Testis (tissue), 2 donors: ENCODE measurements at regions not wholly inside any gene's neighbourhood (a gene's known extent, or its start where the extent isn't known, plus 50 kb on each side); places are given as distances from the start of the nearest gene placed in this dataset.

Experiments used
- DNase-seq: peaks from one replicate; pipeline ENCODE4 v3.0.0-alpha.2; 2019
- H3K27ac ChIP-seq, 2 donors: fragments of 200-600 bp; sonication (generic); one replicate each; pipeline ENCODE4 v1.5.1; 2019
- H3K27me3 ChIP-seq: fragments of 200-600 bp; sonication (generic); one replicate; pipeline ENCODE4 v1.5.1; 2019
- H3K36me3 ChIP-seq: fragments of 200-600 bp; sonication (generic); one replicate; pipeline ENCODE4 v1.5.1; 2017; ENCODE audit warnings: low read depth; ENCODE audit errors: missing control alignments
- H3K4me1 ChIP-seq: fragments of 200-600 bp; sonication (generic); one replicate; pipeline ENCODE4 v1.5.1; 2019
- H3K4me3 ChIP-seq, 2 donors: fragments of 200-600 bp; sonication (generic); one replicate each; pipeline ENCODE4 v1.5.1; 2017 to 2019
- H3K9me3 ChIP-seq: fragments of 200-600 bp; sonication (generic); one replicate; pipeline ENCODE4 v1.5.1; 2017
- CTCF ChIP-seq, 3 experiments: fragments of 450-650 bp in 2 of 3; fragments of 200-600 bp in 1 of 3; sonication (generic) in 1 of 3; IDR thresholded peaks; one replicate each; pipeline ENCODE4 v1.5.1; 2016 to 2019; ENCODE audit warnings: antibody characterized with exemption in 3 of 3, mild to moderate bottlenecking in 2 of 3, moderate library complexity in 1 of 3
- POLR2A ChIP-seq: fragments of 450-650 bp; IDR thresholded peaks from one replicate; pipeline ENCODE4 v1.6.1; 2017; ENCODE audit warnings: antibody characterized with exemption, mild to moderate bottlenecking, moderate library complexity
- WGBS, 2 donors: methylation state at CpG; one replicate each; pipeline ENCODE4 v1.1.5; 2018; 5-methylcytosine and 5-hydroxymethylcytosine counted together
- intact Hi-C: fragments of 100-400 bp; cut with DNase I; formaldehyde crosslinking; loops from one replicate; pipeline ENCODE4 v1.15.1; 2023; ENCODE audit warnings: low total_unique reads

- TF ChIP-seq POLR2A (no peak), CTCF (IDR thresholded peaks at IDR 0.05) (no peak)
- H3K4me1 ChIP-seq, result no peaks in the 10 kb centered on the region
- 86 to 88% methylated on average over 3 of the region's 3 CpGs for WGBS, 2 donors
- no peak overlapping the region for H3K27ac ChIP-seq
- no peaks in the 10 kb centered on the region for H3K36me3 ChIP-seq
- no peaks in the 10 kb centered on the region for H3K27me3 ChIP-seq
- no peaks in the 10 kb centered on the region for H3K9me3 ChIP-seq
- no peak overlapping the region for H3K4me3 ChIP-seq
- DNase-seq, result no peak
- intact Hi-C loops, result no loop called here
Measured at GRCh38 chr2:57199663-57200062, 846.9 kb upstream of the VRK2 start.

- intact Hi-C loops, result no loop called here
Measured at GRCh38 chr2:57204364-57204763, 842.2 kb upstream of the VRK2 start.

GRCh38 chr2:57205241-57205640, 841.4 kb upstream of the VRK2 start:
- H3K36me3 ChIP-seq, result no peaks in the 10 kb centered on the region
- H3K9me3 ChIP-seq, result no peaks in the 10 kb centered on the region
- WGBS, 2 donors, result 84 to 96% methylated on average over 2 of the region's 2 CpGs
- no peak overlapping the region for H3K27ac ChIP-seq
- no peak for DNase-seq
- no peak overlapping the region for H3K4me3 ChIP-seq
- no peaks in the 10 kb centered on the region for H3K4me1 ChIP-seq
- intact Hi-C loops, result no loop called here
- H3K27me3 ChIP-seq, result no peaks in the 10 kb centered on the region
- TF ChIP-seq CTCF (IDR thresholded peaks at IDR 0.05) (no peak), POLR2A (no peak)

More at GRCh38 chr2:57204364-57204763, 842.2 kb upstream of the VRK2 start:
- no peak for DNase-seq
- TF ChIP-seq POLR2A, result no peak
- TF ChIP-seq CTCF (IDR thresholded peaks at IDR 0.05), result no peak
- Histone ChIP-seq H3K27me3 (no peaks in the 10 kb centered on the region), H3K4me3 (no peak overlapping the region), H3K9me3 (no peaks in the 10 kb centered on the region), H3K36me3 (no peaks in the 10 kb centered on the region), H3K4me1 (no peaks in the 10 kb centered on the region), H3K27ac (no peak overlapping the region)
- WGBS, 2 donors, result 65 to 80% methylated on average over 3 of the region's 3 CpGs

- H3K27ac ChIP-seq, result no peak overlapping the region
- WGBS, 2 donors, result 78 to 86% methylated on average over 1 of the region's 1 CpG
- no peaks in the 10 kb centered on the region for H3K27me3 ChIP-seq
- TF ChIP-seq POLR2A (no peak), CTCF (IDR thresholded peaks at IDR 0.05) (no peak)
- no peak for DNase-seq
- no peak overlapping the region for H3K4me3 ChIP-seq
- intact Hi-C loops, result no loop called here
- no peaks in the 10 kb centered on the region for H3K9me3 ChIP-seq
- no peaks in the 10 kb centered on the region for H3K4me1 ChIP-seq
- H3K36me3 ChIP-seq, result no peaks in the 10 kb centered on the region
Measured at GRCh38 chr2:57207191-57207590, 839.4 kb upstream of the VRK2 start.

GRCh38 chr2:57209799-57210198, 836.8 kb upstream of the VRK2 start:
- intact Hi-C loops, result no loop called here
- Histone ChIP-seq H3K9me3 (no peaks in the 10 kb centered on the region), H3K4me1 (no peaks in the 10 kb centered on the region), H3K36me3 (no peaks in the 10 kb centered on the region), H3K27ac (no peak overlapping the region), H3K27me3 (no peaks in the 10 kb centered on the region), H3K4me3 (no peak overlapping the region)
- DNase-seq, result no peak
- TF ChIP-seq CTCF (IDR thresholded peaks at IDR 0.05), result no peak
- no peak for TF ChIP-seq POLR2A
- 92 to 97% methylated on average over 4 of the region's 4 CpGs for whole genome bisulfite sequencing, 2 donors
